ENCODE measurements at regions not wholly inside any gene's neighbourhood (a gene's known extent, or its start where the extent isn't known, plus 50 kb on each side); places are given as distances from the start of the nearest gene placed in this dataset.

- H3K27ac ChIP-seq = no peak overlapping the region
- H3K27me3 ChIP-seq = no peaks in the 10 kb centered on the region
- H3K36me3 ChIP-seq = no peaks in the 10 kb centered on the region
- no peak overlapping the region for H3K4me3 ChIP-seq
- no peak for TF ChIP-seq CTCF (IDR thresholded peaks at IDR 0.05)
- no peak for TF ChIP-seq EP300 (IDR thresholded peaks at IDR 0.05)
- TF ChIP-seq POLR2A (IDR thresholded peaks at IDR 0.05) = no peak
- H3K4me1 ChIP-seq (ENCODE audit: insufficient read depth) = no peaks in the 10 kb centered on the region
- intact Hi-C loops (cut with DNase I) = no loop called here
- no peaks in the 10 kb centered on the region for H3K9me3 ChIP-seq
- no peak for DNase-seq
These were observed 82.6 kb upstream of the MAOA start for GRCh38 chrX:43573441-43574015.

DNA sequence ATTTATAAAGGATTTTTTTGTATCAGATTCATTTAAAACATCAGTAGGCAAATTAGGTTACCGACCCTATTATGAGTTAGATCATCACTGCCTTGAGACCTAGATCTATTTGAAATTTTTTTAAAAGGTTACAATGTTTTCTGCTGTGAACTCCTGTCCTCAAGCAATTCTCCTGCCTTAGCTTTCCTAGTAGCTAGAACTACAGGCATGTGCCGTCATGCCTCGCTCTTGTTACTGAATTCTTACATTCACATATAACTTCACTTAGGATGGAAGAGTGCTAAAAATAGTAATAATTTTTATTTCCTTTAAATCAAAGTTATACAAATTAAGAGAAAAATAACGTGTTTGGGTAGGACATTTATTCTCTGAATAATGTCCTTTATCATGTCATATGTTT, 75.5 kb upstream of the MAOA start:
- 75 to 81% (median 80%) methylated on average over 4 of the region's 4 CpGs for WGBS, 3 donors
- no peak for DNase-seq
- Histone ChIP-seq H3K36me3 (no peaks in the 10 kb centered on the region), H3K4me3 (no peak overlapping the region), H3K4me1 (ENCODE audit: insufficient read depth) (no peaks in the 10 kb centered on the region), H3K27me3 (no peaks in the 10 kb centered on the region), H3K27ac (no peak overlapping the region), H3K9me3 (no peaks in the 10 kb centered on the region)
- no peak for TF ChIP-seq EP300 (IDR thresholded peaks at IDR 0.05)
- TF ChIP-seq POLR2A (IDR thresholded peaks at IDR 0.05) = no peak
- TF ChIP-seq CTCF (IDR thresholded peaks at IDR 0.05) = no peak
- intact Hi-C loops (cut with DNase I) = no loop called here

DNA sequence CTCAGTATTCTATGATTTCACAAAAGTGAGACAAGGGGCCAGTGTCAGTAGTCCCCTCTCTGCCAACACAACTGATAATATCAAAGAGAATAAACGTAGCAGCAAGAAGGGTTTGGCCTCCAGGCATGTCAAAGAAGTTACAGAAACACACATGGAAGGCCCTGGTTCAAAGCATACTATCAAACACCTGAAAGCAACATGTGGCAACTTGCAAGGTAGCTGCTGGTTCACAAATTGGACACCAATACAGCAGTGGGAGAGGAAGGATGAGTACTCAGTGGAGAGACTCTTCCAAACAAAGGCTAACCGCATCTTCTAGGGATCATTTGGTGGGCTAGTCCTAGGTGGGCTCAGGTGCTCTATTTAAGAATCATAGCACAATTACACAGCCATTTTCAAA, 74.9 kb upstream of the MAOA start:
- H3K4me1 ChIP-seq (ENCODE audit: insufficient read depth) = no peaks in the 10 kb centered on the region
- H3K36me3 ChIP-seq = no peaks in the 10 kb centered on the region
- no peaks in the 10 kb centered on the region for H3K9me3 ChIP-seq
- H3K27me3 ChIP-seq = no peaks in the 10 kb centered on the region
- H3K4me3 ChIP-seq = no peak overlapping the region
- DNase-seq = no peak
- TF ChIP-seq POLR2A (IDR thresholded peaks at IDR 0.05) (no peak), CTCF (IDR thresholded peaks at IDR 0.05) (no peak), EP300 (IDR thresholded peaks at IDR 0.05) (no peak)
- H3K27ac ChIP-seq = no peak overlapping the region
- intact Hi-C loops (cut with DNase I) = no loop called here
- WGBS, 3 donors = 60 to 74% (median 68%) methylated on average over 2 of the region's 2 CpGs

GRCh38 chrX:43581888-43582539, 74.1 kb upstream of the MAOA start:
- Histone ChIP-seq H3K4me1 (ENCODE audit: insufficient read depth) (no peaks in the 10 kb centered on the region), H3K4me3 (no peak overlapping the region), H3K9me3 (no peaks in the 10 kb centered on the region), H3K27me3 (no peaks in the 10 kb centered on the region), H3K36me3 (no peaks in the 10 kb centered on the region), H3K27ac (no peak overlapping the region)
- no peak for TF ChIP-seq CTCF (IDR thresholded peaks at IDR 0.05)
- TF ChIP-seq EP300 (IDR thresholded peaks at IDR 0.05) = no peak
- TF ChIP-seq POLR2A (IDR thresholded peaks at IDR 0.05) = no peak
- intact Hi-C loops (cut with DNase I) = no loop called here
- 81 to 83% (median 83%) methylated on average over 5 of the region's 5 CpGs for WGBS, 3 donors
- no peak for DNase-seq
